Gastrocnemius medialis (tissue), 4 donors: ENCODE measurements at regions not wholly inside any gene's neighbourhood (a gene's known extent, or its start where the extent isn't known, plus 50 kb on each side); places are given as distances from the start of the nearest gene placed in this dataset.

Experiments
- POLR2A ChIP-seq, 2 donors: fragments of 450-650 bp; IDR thresholded peaks; one replicate each; pipeline ENCODE4 v1.6.1; 2017; ENCODE audit warnings: antibody characterized with exemption in 2 of 2, mild to moderate bottlenecking in 2 of 2, moderate library complexity in 2 of 2
- TF ChIP-seq, protein P1 (sequence below), 5 experiments: fragments of 450-650 bp in 3 of 5; fragments of 200-600 bp in 2 of 5; sonication (generic) in 2 of 5; IDR thresholded peaks in 4 of 5; conservative IDR thresholded peaks in 1 of 5; 1 replicate in 4 of 5; 2 replicates in 1 of 5; pipeline ENCODE4 v1.5.1; 2016 to 2019; ENCODE audit warnings: antibody characterized with exemption in 5 of 5, mild to moderate bottlenecking in 3 of 5, moderate library complexity in 3 of 5

- TF ChIP-seq, protein P1, sequence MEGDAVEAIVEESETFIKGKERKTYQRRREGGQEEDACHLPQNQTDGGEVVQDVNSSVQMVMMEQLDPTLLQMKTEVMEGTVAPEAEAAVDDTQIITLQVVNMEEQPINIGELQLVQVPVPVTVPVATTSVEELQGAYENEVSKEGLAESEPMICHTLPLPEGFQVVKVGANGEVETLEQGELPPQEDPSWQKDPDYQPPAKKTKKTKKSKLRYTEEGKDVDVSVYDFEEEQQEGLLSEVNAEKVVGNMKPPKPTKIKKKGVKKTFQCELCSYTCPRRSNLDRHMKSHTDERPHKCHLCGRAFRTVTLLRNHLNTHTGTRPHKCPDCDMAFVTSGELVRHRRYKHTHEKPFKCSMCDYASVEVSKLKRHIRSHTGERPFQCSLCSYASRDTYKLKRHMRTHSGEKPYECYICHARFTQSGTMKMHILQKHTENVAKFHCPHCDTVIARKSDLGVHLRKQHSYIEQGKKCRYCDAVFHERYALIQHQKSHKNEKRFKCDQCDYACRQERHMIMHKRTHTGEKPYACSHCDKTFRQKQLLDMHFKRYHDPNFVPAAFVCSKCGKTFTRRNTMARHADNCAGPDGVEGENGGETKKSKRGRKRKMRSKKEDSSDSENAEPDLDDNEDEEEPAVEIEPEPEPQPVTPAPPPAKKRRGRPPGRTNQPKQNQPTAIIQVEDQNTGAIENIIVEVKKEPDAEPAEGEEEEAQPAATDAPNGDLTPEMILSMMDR (IDR thresholded peaks at IDR 0.05 in 4 of 5, conservative IDR thresholded peaks at IDR 0.05 in 1 of 5) = no peak
- TF ChIP-seq POLR2A (IDR thresholded peaks at IDR 0.05) = no peak
These were observed 229.7 kb upstream of the RPL38 start for GRCh38 chr17:73973586-73974409.
